OCI-LY1 (cell line): ENCODE measurements at regions not wholly inside any gene's neighbourhood (a gene's known extent, or its start where the extent isn't known, plus 50 kb on each side); places are given as distances from the start of the nearest gene placed in this dataset.

Experiments used
- H2AFZ ChIP-seq: fragments of 200-600 bp; sonication (generic), shearing (Covaris generic); 2 replicates; pipeline ENCODE4 v1.6.0; 2014; ENCODE audit warnings: antibody characterized with exemption, mild to moderate bottlenecking, low read length
- H3F3A ChIP-seq: fragments of 200-600 bp; sonication (generic), shearing (Covaris generic); 2 replicates; pipeline ENCODE4 v1.6.0; 2014; ENCODE audit warnings: mild to moderate bottlenecking, antibody characterized with exemption, low read length, moderate library complexity; ENCODE audit not compliant: insufficient read depth
- H3K27ac ChIP-seq: fragments of 200-600 bp; sonication (generic); 2 replicates; pipeline ENCODE4 v1.5.1; 2014; ENCODE audit warnings: low read length, mixed run types, mild to moderate bottlenecking, low read depth; ENCODE audit not compliant: poor library complexity, severe bottlenecking
- H3K27me3 ChIP-seq: fragments of 200-600 bp; sonication (generic); 2 replicates; pipeline ENCODE4 v1.6.0; 2014; ENCODE audit warnings: antibody characterized with exemption, mild to moderate bottlenecking, low read length, moderate library complexity; ENCODE audit not compliant: insufficient read depth
- H3K36me3 ChIP-seq: fragments of 200-600 bp; sonication (generic); 2 replicates; pipeline ENCODE4 v1.6.1; 2014; ENCODE audit warnings: mild to moderate bottlenecking, antibody characterized with exemption, low read length, moderate library complexity, mixed read lengths; ENCODE audit not compliant: insufficient read depth
- H3K4me1 ChIP-seq: fragments of 200-600 bp; sonication (generic); 2 replicates; pipeline ENCODE4 v1.5.1; 2014; ENCODE audit warnings: mild to moderate bottlenecking, low read length, moderate library complexity; ENCODE audit not compliant: insufficient read depth, severe bottlenecking
- H3K4me2 ChIP-seq: fragments of 200-600 bp; sonication (generic), shearing (Covaris generic); 2 replicates; pipeline ENCODE4 v1.6.1; 2014; ENCODE audit warnings: low read length
- H3K4me3 ChIP-seq: fragments of 200-600 bp; sonication (generic); 2 replicates; pipeline ENCODE4 v1.5.1; 2014; ENCODE audit warnings: low read length, low read depth, mild to moderate bottlenecking, mixed read lengths; ENCODE audit not compliant: poor library complexity, severe bottlenecking
- H3K79me2 ChIP-seq: fragments of 200-600 bp; shearing (Covaris generic); 2 replicates; pipeline ENCODE4 v1.6.1; 2016; ENCODE audit warnings: mixed run types, low read length, mixed read lengths; ENCODE audit not compliant: insufficient read depth
- H3K9ac ChIP-seq: fragments of 200-600 bp; sonication (generic), shearing (Covaris generic); 2 replicates; pipeline ENCODE4 v1.6.1; 2014; ENCODE audit warnings: mild to moderate bottlenecking, low read length, mixed read lengths
- H3K9me2 ChIP-seq: fragments of 200-600 bp; sonication (generic), shearing (Covaris generic); 2 replicates; pipeline ENCODE4 v1.6.1; 2014; ENCODE audit warnings: low read depth, mild to moderate bottlenecking, low read length, mixed read lengths
- H3K9me3 ChIP-seq: fragments of 200-600 bp; shearing (Covaris generic); 2 replicates; pipeline ENCODE4 v1.6.1; 2014; ENCODE audit warnings: low read length, mixed read lengths
- H4K20me1 ChIP-seq: fragments of 200-600 bp; sonication (generic), shearing (Covaris generic); 2 replicates; pipeline ENCODE4 v1.6.0; 2016; ENCODE audit warnings: mild to moderate bottlenecking, low read length; ENCODE audit not compliant: insufficient read depth
- EZH2 ChIP-seq: fragments of 200-600 bp; sonication (generic), shearing (Covaris generic); IDR thresholded peaks from 2 replicates; pipeline ENCODE4 v1.8.0; 2017; ENCODE audit warnings: borderline replicate concordance, mixed run types, mild to moderate bottlenecking, antibody characterized with exemption, low read length, moderate library complexity, mixed read lengths
- TF ChIP-seq, protein P1 (sequence below): fragments of 200-600 bp; sonication (generic), shearing (Covaris generic); IDR thresholded peaks from 2 replicates; pipeline ENCODE4 v1.5.1; 2017; ENCODE audit warnings: mild to moderate bottlenecking, antibody characterized with exemption, low read length, moderate library complexity, mixed read lengths

- no peaks in the 10 kb centered on the region for H3K79me2 ChIP-seq
- no peaks in the 10 kb centered on the region for H4K20me1 ChIP-seq
- no peaks in the 10 kb centered on the region for H3K27me3 ChIP-seq
- H3K9me2 ChIP-seq: no peaks in the 10 kb centered on the region
- TF ChIP-seq, protein P1, sequence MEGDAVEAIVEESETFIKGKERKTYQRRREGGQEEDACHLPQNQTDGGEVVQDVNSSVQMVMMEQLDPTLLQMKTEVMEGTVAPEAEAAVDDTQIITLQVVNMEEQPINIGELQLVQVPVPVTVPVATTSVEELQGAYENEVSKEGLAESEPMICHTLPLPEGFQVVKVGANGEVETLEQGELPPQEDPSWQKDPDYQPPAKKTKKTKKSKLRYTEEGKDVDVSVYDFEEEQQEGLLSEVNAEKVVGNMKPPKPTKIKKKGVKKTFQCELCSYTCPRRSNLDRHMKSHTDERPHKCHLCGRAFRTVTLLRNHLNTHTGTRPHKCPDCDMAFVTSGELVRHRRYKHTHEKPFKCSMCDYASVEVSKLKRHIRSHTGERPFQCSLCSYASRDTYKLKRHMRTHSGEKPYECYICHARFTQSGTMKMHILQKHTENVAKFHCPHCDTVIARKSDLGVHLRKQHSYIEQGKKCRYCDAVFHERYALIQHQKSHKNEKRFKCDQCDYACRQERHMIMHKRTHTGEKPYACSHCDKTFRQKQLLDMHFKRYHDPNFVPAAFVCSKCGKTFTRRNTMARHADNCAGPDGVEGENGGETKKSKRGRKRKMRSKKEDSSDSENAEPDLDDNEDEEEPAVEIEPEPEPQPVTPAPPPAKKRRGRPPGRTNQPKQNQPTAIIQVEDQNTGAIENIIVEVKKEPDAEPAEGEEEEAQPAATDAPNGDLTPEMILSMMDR: no peak
- no peak overlapping the region for H2AFZ ChIP-seq
- no peak overlapping the region for H3K9ac ChIP-seq
- H3K27ac ChIP-seq: no peak overlapping the region
- no peaks in the 10 kb centered on the region for H3K4me1 ChIP-seq
- H3K4me2 ChIP-seq: no peak overlapping the region
- no peaks in the 10 kb centered on the region for H3F3A ChIP-seq
- no peak overlapping the region for H3K4me3 ChIP-seq
- H3K9me3 ChIP-seq: no peaks in the 10 kb centered on the region
- no peaks in the 10 kb centered on the region for H3K36me3 ChIP-seq
Observed at GRCh38 chrX:12058087-12058486, 80.2 kb upstream of the FRMPD4 start.

DNA sequence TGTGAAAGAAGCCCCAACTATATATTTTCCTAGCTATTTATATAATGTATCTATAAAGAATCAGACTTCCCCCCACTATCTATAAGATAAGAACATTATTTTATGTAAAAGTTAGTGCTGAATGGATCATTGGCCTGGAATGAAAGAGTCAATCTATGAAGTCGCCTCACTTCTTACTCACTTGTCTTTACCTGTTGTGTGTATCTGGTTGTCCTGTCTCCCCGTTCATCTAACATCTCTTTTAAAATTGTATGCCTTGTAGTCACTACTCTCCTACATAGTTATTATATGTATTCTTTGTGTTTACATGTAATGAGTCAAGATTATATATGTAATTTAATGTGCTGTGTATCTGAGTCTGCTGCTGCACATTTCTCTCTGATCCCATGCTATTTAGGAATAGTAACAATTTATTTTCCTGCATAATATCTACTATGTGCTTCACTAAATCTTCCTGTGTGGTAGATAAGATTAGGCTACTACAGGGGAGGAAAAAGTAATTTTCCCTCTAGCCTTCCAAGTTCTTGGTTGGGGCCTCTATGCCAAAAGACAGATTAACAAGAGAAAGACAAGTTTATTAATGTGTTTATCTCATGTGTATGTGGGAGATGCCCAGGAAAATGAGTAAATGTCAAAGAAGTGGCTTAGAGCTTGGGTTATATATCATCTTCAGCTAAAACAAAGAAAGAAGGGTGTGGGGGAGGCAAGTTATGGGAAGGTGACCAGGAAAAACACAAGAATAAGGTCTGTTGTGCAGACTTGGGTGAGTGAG, 77.6 kb upstream of the FRMPD4 start:
- H3K9me2 ChIP-seq: no peaks in the 10 kb centered on the region
- no peak overlapping the region for H3K4me3 ChIP-seq
- H3F3A ChIP-seq: no peaks in the 10 kb centered on the region
- H3K79me2 ChIP-seq: no peaks in the 10 kb centered on the region
- H3K4me1 ChIP-seq: no peaks in the 10 kb centered on the region
- no peak overlapping the region for H2AFZ ChIP-seq
- H3K9ac ChIP-seq: no peak overlapping the region
- H3K27me3 ChIP-seq: no peaks in the 10 kb centered on the region
- no peak overlapping the region for H3K4me2 ChIP-seq
- no peaks in the 10 kb centered on the region for H3K36me3 ChIP-seq
- no peaks in the 10 kb centered on the region for H3K9me3 ChIP-seq
- no peak for TF ChIP-seq EZH2
- TF ChIP-seq, protein P1: no peak
- H4K20me1 ChIP-seq: no peaks in the 10 kb centered on the region
- no peak overlapping the region for H3K27ac ChIP-seq

GRCh38 chrX:12065251-12065650, 73.0 kb upstream of the FRMPD4 start:
- Histone ChIP-seq H3K4me3 (no peak overlapping the region), H3K9me3 (no peaks in the 10 kb centered on the region), H3K27me3 (no peaks in the 10 kb centered on the region), H2AFZ (no peak overlapping the region), H3K4me2 (no peak overlapping the region), H3K27ac (no peak overlapping the region), H3K9me2 (no peaks in the 10 kb centered on the region), H3K9ac (no peak overlapping the region), H3F3A (no peaks in the 10 kb centered on the region), H4K20me1 (no peaks in the 10 kb centered on the region), H3K36me3 (no peaks in the 10 kb centered on the region), H3K79me2 (no peaks in the 10 kb centered on the region), H3K4me1 (no peaks in the 10 kb centered on the region)
- TF ChIP-seq, protein P1: no peak
- no peak for TF ChIP-seq EZH2
